HG02970 (cell line): ENCODE measurements at regions not wholly inside any gene's neighbourhood (a gene's known extent, or its start where the extent isn't known, plus 50 kb on each side); places are given as distances from the start of the nearest gene placed in this dataset.

ENCODE experiments used
- ATAC-seq: cut with Tn5 transposase; IDR thresholded peaks from one replicate; pipeline ENCODE4 v1.9.1; 2021; ENCODE audit warnings: mild to moderate bottlenecking, moderate library complexity, moderate number of reproducible peaks; ENCODE audit not compliant: unreplicated experiment, low FRiP score

DNA sequence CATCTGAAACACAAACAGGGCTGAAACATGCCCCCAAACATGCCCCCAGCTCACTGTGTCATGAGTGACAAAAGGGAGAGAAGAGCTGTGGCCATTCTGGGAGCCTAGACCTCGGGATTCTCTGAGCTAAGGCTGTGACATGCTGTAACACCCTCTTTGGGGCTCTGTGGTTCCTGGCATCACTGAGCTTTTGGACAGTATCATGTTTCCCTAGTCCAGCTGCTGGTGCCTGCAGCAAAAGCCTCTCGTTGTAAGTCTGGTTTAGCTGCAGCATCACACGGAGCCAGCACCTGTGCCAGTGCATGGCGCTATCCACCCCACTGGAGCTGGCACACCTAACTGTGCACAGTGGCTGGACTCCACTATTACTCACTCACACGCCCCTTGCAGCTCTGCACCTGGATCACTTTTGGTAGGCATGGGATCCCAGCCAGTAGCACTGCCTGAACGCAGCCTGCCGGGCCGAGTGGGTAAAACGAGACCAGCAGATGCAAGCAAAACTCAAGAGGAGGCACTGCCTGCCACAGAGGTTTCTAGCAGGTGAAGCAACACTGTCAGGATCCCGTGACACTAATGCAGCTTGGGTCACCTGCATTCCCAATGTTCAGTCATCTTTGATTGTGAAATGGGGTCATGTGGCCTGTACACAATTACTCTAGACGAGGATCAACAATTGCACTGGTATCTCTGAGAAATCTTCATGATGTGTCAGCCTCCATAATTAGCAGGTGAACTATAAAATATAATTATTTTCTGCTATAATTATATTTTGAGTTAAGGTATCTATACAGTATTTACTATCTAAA, 547.2 kb downstream of the ZNF804A start:
- no peak for ATAC-seq

DNA sequence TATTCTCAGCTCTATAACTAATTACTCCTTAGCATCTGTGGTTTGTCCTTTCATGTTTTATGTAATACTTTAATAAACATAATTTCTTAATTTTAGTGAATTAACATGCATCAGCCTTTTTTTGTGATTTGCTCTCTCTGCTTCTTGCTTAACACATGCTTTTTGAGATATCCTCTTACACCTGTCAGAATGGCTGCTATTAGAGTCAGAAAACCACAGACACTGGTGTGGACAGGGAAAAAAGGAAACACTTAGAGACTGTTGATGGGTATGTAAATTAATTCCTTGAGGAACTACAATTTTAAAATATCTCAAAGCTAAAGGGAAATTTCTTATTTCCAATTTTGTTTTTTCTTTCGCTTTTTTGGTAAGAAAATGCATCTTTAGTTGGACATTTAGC, 549.0 kb downstream of the ZNF804A start:
- ATAC-seq, result no peak

DNA sequence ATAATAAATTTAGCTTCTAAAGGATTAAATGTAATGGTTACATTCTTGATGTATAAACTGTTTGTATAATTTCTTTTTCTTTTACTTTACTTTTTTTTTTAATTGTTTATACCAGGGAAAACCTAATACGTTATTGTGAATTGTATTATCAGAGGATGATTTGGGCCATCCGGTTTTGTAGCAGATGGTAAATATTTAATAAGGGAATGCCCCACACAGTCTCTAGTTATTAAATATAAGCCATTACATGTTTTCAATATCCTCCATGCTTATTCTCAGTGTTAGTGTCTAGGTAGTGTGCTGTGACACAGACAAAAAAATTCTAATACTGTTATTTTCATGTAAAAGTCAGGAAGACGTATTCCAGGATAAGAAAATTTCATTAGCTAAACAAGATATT, 553.9 kb downstream of the ZNF804A start:
- ATAC-seq, result no peak

DNA sequence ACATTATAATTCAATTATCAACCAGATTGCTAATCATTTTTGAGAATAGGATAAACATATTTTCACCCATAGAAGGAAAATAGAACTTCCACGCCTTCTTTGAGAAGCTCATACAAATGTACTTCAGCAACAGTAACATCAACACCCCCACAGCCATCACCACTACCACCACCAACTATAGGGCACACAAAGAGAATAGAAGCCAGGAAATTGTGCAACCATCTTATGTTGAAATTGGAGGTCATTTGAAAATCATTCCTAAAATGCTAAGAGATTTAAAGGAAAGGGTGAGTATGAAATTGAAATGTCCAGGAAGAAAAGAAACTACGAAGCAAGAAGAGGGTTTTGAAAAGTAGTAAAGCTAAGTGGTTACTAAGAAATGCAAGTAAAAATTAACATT, 563.4 kb downstream of the ZNF804A start:
- ATAC-seq, result no peak

DNA sequence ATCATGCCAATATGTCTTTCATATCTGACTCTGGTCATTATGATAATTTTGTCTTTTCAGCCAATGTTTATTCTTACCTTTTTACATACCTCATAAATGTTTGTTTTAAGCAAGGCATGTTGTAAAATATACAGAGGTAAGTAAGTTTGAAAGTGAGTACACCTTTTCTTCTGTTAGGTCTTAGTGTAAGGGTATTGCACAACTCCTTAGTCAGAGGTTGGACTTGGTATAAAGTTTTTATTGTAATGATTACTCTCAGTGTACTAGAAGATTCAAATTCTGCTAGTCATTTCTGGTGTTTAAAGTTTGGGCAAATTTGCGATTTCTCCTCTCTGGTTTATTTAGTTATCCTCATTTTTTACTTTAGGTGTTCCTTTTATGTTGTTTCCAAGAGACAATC, 564.3 kb upstream of the FSIP2 start:
- no peak for ATAC-seq

DNA sequence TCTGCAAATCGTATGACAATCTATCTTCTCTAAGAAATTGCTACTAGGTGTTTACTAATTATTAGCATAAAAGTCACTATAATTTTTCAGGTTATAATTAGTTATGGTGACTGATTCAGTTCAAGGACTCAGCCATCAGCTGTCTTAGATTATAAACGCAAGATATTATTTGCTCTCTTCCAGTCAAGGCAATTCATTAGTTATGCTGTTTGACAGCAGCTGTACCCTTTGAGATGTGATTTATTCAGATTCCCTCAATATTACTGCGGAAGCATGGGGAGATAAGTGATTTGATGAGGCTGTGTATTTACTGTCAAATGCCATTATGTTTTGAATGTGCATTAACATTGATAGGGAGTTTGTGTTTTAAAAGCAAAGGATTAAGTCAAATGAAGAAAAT, 558.9 kb upstream of the FSIP2 start:
- ATAC-seq, result no peak

DNA sequence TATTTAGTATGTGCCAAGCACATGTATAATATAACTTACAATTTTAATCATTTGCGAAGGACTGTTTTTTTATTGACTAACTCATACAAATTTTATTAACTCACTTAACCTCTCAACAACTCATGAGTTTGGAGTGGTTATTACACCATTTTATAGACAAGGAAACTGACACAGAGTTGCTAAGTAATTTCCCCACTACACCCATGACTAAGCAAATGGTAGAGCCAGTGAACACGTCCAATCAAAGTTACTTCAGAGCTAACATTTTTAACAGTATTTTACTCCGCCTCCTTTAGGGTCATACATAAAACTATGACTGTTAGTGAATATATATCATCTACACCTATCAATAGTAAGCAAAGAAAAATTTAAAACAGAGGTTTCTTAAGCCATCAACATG, 556.7 kb upstream of the FSIP2 start:
- ATAC-seq, result no peak

DNA sequence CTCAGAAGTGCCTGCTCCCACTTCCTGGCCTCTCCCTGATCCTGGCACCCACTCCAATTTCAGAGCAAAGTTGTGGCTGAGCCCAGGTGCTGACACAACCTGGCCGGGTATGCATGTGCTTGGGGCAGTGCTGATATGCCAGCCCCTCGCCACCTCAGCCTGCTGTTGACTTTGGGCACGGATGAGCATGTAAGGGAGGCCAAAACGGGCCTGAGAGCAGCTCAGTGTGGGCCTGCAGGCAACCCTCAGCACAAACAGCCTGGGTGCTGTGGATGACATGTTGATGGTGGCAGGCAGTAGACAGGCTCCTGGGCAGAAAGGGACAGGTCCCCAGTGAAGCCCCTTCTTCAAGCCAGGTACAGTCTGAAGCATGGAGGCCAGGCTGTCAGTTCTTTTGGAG, 553.6 kb upstream of the FSIP2 start:
- no peak for ATAC-seq

DNA sequence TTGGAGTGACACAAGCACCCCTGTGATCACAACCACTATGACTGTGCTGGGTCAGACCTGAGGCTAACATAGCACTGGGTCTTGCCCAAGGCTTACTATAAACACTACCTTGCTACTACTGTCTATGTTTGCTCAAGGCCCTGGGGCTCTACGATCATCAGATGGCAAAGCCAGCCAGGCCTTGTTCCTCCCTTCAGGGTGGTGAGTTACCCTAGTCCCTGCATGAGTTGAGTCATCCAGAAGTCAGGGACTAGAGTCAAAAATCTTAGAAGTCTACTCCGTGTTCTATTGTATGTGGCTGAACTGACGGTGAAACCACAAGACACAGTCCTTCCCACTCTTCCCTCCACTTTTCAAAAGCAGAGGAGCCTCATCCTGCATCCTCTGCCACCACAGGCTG, 551.2 kb upstream of the FSIP2 start:
- ATAC-seq, result no peak

DNA sequence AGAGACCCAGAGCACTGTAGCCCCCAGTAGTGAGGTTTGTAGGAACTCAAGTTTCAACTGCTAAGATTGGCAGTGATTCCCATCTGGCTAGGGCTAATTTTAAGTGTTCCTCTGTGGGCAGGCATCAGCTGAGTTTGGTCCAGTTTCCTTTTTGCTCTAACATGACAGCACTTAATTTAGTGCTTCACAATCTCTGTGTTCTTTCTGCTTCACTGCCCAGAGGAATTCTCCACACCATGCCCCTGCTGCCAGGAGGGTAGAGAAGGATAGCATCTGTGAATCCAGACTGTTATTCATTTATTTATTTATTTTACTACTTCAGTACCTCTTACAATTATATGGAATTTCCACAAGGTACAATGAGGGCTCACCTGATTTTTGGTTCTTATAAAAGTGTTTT, 549.9 kb upstream of the FSIP2 start:
- ATAC-seq, result no peak

DNA sequence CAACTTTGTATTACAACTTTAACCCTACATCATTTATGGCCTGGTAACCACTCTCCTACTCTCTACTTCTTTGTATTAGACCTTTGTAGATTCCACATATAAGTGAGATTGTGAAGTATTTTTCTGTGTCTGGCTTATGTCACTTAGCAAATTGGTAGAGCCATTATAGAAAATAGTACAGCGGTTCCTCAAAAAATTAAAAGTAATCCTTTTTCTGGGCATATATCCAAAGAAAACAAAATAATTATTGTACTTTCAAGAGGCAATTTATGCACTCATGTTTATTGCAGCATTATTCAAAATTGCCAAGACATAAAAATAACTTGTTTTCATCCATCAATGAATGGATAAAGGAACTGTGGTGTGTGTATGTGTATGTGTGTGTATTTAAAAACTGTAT, 537.5 kb upstream of the FSIP2 start:
- no peak for ATAC-seq

DNA sequence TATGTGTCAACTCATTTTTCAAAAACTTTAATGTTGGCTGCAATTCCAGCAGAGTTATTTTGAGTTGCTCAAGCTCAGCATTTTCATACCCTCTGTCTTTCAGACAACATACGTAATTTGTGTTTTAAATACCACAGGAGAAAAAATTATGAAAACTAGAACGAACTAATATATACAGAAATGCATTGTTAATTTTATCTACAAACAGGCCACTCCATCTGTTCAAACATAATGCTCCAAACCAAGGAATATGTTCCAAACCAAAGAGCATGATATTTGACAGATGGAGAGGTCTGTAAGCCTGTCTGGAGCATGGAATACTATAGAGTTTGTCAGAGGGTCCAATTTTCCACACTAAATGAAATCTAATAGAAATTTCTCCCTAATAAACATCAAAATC, 536.2 kb upstream of the FSIP2 start:
- no peak for ATAC-seq

DNA sequence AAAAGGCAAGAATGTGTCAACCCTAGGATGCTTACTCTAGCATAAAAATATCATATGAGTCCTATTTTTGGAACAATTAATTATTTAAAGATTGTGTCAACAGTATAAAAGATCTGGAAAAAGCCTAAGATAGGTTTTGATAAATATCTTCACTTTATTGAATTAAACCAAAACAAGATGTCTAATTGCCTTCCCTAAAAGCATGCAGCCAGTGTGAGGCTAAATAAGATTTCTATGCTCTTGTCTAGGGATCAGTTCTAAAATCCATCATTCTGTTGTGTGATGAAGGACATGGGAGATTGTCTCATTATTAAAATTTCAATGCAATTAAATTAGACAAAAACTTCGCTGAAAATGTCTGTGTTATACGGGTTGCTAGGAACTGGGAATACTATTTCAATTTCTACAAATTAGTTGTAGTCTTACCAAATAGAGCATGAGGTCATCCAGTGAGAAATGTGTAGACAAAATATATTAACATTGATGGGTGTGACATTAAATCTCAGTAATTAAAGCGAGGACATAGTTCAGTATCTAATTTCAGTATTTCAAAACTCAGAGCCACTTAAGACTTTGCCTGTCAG, 535.6 kb upstream of the FSIP2 start:
- no peak for ATAC-seq

DNA sequence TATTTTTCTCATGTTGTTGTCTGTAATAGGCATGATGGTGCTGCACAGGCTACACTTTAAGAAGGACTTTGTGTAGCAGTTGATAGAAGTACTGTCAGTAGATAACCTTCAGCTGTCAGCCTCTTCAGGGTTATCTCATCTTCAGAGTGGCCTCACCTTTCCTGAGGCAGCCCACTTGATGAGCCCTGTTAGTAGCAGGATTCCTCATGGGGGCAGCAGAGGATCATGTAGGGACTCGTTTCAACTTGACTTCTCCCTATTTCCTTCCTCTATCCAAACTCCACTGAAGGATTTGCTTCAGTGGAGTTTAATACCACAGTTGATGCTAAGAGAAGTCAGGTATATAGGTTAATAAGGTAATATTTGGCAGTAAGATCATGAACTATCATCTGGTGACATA, 530.3 kb upstream of the FSIP2 start:
- ATAC-seq, result no peak

DNA sequence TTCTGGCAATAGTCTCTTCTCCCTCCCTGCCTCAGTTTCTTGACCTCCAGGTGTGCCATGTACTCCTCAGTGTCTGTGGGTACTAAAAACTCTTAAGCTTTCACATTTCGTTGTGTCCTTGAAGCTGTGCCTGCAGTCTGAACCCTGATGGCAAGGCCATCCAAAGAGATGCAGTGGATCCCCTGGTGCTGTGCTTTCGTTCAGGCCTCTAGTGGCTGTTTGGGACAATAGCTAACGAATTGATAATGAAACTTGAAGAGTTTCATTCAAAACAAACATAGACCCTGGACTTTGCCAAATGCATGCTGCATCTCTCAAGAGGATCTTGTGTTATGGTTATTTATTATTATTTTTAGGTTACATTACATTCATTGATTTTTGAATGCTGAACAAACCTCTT, 523.1 kb upstream of the FSIP2 start:
- no peak for ATAC-seq

DNA sequence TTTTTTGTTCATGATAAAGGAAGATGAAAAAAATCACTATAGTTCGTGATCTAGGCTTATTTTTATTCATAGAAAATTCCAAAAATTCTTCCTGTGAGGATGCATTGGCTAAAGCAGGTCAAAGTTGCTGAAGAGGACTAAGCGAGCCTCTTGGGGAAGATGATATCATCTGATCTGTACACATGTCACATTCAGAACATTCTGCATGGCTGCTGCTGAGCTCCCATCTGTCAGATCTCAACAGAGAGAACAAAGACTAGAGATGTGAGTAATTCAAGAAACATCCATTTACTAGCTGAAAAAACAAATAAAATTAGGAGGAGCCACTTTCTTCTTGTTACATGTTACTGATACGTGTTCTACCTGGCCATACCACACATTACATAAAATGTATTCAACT, 518.6 kb upstream of the FSIP2 start:
- ATAC-seq, result no peak

DNA sequence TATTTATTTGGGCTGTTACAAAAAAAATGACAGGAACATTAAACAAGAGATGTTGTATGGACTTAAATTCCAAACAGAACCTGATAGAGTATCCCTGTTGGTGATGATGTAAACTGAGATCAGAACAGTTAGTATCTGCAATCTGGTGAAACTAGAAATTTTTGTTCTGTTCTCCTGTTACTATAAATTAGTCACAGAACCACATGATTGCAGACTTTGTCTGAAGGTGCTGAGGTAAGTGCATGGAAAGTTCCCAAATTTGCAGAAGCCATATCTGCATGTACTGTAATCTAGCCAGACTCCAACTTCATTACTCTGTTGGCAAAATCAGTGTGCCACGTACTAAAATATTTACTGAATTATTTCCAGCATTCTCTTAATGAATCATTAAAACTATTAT, 516.3 kb upstream of the FSIP2 start:
- ATAC-seq, result no peak

DNA sequence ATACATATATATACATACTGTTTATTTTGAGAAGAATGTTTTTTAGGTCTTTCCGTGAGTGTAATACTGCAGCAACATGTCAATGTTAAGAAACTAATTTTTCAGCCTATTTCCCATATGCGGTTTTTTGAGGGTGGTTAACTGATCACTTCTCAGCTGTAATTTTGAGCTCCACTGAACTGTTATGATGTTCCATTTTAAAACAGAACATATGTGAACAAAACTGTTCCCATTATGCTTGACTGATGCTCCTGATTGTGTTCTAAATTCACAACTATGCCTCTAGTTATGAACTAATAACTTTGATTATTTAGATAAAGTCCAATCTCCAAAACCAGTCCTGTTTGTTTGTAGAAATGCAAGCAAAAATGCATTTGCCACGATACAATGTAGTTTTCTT, 511.2 kb upstream of the FSIP2 start:
- ATAC-seq, result no peak

DNA sequence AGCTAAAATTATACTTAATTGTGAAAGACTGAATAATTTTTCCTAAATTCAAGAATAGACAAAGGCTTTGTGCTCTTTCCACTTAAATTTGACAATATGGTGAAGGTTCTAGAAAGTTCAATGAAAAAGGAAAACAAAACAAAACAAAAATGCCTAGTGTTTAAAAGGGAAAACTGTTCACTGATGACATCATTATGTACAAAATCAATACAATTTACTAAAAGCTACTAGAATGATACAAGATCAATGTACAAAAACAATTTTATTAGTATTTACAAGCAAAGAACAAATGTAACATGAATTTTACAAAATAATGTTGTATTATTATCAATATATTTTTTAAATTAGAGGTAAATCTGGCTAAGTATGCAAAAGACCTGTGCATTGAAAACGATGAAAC, 499.1 kb upstream of the FSIP2 start:
- no peak for ATAC-seq

DNA sequence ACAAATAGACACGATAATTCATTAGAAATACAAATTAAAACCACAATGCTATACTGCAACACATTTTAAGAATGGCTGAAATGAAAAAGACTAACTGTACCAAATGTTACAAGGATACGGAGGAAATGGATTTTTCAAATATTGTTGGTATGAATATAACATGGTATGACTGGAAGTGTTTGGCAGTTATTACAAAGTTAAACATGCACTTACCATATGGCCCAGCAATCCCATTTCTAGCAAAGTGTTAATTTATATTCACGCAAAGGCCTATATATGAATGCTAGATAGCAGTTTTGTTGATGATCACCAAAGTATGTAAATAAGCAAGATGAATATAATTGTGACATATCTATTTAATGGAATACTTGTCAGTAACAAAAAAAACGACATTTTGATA, 497.8 kb upstream of the FSIP2 start:
- no peak for ATAC-seq

DNA sequence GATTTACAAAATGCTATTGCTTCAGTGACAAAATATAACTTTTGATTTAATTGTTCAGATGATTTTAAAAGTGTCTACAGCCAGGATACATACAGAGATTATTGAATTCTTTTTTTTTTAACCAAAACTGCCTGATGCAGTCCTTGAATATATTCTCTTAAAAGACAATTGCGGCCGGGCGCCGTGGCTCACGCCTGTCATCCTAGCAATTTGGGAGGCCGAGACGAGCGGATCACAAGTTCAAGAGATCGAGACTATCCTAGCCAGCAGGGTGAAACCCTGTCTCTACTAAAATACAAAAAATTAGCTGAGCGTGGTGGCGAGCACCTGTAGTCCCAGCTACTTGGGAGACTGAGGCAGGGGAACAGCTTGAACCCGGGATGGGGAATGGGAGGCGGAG, 497.0 kb upstream of the FSIP2 start:
- ATAC-seq, result no peak

DNA sequence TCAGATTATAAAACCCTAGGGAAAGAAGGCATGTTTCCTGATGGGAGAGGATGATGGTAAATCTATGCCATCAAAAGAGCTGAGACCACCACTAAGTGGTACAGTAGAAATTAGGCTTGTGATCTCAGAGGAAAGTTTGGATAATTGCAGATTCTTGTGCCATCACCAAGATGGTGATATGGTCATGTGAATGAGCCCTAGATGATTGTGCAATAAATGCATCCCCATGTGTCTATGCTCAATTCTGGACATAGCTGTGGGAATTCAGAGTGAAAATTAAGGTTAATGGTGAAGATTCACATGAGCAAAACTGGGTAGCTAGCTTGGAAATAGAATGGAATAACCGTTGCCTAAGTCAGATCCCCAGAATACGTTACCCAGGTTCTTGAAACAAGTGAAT, 496.1 kb upstream of the FSIP2 start:
- no peak for ATAC-seq

DNA sequence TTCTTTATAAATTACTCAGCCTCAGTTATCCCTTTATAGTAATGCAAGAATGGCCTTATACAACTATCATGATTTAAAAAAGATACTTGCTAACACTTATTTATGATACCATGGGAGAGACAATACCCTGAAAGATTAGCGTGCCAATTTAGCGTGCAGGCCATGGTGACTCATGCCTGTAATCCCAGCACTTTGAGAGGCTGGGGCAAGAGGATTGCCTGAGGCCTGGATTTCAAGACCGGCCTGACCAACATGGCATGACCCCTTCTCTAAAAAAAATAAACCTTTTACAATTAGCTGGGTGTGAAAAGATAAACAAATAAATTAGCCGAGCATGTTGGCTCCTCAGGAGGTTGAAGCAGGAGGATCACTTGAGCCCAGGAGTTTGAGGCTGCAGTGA, 493.4 kb upstream of the FSIP2 start:
- ATAC-seq, result no peak
